ENCODE measurements at regions not wholly inside any gene's neighbourhood (a gene's known extent, or its start where the extent isn't known, plus 50 kb on each side); places are given as distances from the start of the nearest gene placed in this dataset.

DNA sequence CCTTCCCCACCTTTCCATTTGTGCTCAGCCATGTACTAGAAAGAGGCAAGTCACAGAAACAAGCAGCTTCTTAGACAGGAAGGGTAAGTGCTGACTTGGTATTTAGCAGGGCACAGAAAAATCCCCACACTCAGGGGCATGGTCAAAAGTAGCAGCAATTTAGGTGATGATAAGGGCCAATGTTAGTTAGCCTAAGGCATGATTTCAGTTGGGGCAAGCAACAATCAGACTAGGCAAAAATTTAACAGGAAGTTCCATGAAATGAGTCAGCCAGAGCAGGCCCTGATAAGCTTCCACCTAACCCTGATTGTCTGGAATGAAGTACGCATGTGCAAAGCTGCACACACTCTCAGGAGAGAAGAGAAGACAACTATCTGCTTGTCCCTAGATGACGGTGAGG, 423.4 kb upstream of the UBE2E2 start:
- intact Hi-C loops (cut with micrococcal nuclease), result no loop called here
- DNase-seq (ENCODE audit: low read depth, low spot score), result no peak
- no peaks in the 10 kb centered on the region for H3K9me2 ChIP-seq (ENCODE audit: insufficient read depth)
- no TSS peak for BruUV-seq (replicated peaks)
- CTCF ChIA-PET, result no interaction called here
- no peak overlapping the region for H3K4me2 ChIP-seq (ENCODE audit: low read length)
- no peak overlapping the region for H3K9ac ChIP-seq (ENCODE audit: low read length)
- no peak overlapping the region for H2AFZ ChIP-seq (ENCODE audit: low read depth, low read length, poor library complexity, severe bottlenecking)
- H3K4me1 ChIP-seq (ENCODE audit: control insufficient read depth in 1 of 2, insufficient read depth in 2 of 2, low read length in 2 of 2), result no peaks in the 10 kb centered on the region
- RAD21 ChIA-PET (ENCODE audit: low non-redundant PET in 1 of 2, low total read pairs in 2 of 2, uncharacterized antibody in 2 of 2, unreplicated experiment in 2 of 2), result no interaction called here
- no peaks in the 10 kb centered on the region; a peak in 1 of 4 replicates for H3K9me3 ChIP-seq (ENCODE audit: control insufficient read depth in 1 of 2, insufficient read depth in 1 of 2, low read depth in 1 of 2, low read length in 2 of 2)
- POLR2A ChIA-PET, result no interaction called here
- no peak overlapping the region for H3K4me3 ChIP-seq (replicated peaks in 1 of 2; ENCODE audit: low read depth in 1 of 2, low read length in 2 of 2)
- no peaks in the 10 kb centered on the region for H3K27me3 ChIP-seq (ENCODE audit: insufficient read depth, low read length)
- no peaks in the 10 kb centered on the region for H3K79me2 ChIP-seq (ENCODE audit: insufficient read depth, low read length)
- TF ChIP-seq, protein P1, sequence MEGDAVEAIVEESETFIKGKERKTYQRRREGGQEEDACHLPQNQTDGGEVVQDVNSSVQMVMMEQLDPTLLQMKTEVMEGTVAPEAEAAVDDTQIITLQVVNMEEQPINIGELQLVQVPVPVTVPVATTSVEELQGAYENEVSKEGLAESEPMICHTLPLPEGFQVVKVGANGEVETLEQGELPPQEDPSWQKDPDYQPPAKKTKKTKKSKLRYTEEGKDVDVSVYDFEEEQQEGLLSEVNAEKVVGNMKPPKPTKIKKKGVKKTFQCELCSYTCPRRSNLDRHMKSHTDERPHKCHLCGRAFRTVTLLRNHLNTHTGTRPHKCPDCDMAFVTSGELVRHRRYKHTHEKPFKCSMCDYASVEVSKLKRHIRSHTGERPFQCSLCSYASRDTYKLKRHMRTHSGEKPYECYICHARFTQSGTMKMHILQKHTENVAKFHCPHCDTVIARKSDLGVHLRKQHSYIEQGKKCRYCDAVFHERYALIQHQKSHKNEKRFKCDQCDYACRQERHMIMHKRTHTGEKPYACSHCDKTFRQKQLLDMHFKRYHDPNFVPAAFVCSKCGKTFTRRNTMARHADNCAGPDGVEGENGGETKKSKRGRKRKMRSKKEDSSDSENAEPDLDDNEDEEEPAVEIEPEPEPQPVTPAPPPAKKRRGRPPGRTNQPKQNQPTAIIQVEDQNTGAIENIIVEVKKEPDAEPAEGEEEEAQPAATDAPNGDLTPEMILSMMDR (IDR thresholded peaks at IDR 0.05 in 2 of 3, conservative IDR thresholded peaks at IDR 0.05 in 1 of 3; ENCODE audit: borderline replicate concordance in 1 of 3, insufficient read depth in 1 of 3, low read depth in 2 of 3, low read length in 2 of 3), result no peak
- TF ChIP-seq TCF7L2 (IDR thresholded peaks at IDR 0.05; ENCODE audit: borderline replicate concordance, extremely low read depth, insufficient read depth, insufficient read length) (no peak), RAD21 (IDR thresholded peaks at IDR 0.05; ENCODE audit: low read depth) (no peak), POLR2AphosphoS5 (IDR thresholded peaks at IDR 0.05; ENCODE audit: low read depth, low read length) (no peak), ZNF274 (IDR thresholded peaks at IDR 0.05; ENCODE audit: low read depth, low read length) (no peak), EZH2 (IDR thresholded peaks at IDR 0.05) (no peak), EGR1 (IDR thresholded peaks at IDR 0.05; ENCODE audit: low read depth) (no peak), CBX3 (IDR thresholded peaks at IDR 0.05; ENCODE audit: low read depth) (no peak), EZH2phosphoT487 (IDR thresholded peaks at IDR 0.05; ENCODE audit: borderline replicate concordance) (no peak), JUND (IDR thresholded peaks at IDR 0.05) (no peak), POLR2A (IDR thresholded peaks at IDR 0.05; ENCODE audit: borderline replicate concordance, extremely low read depth, insufficient read depth, insufficient read length) (no peak), SIN3A (IDR thresholded peaks at IDR 0.05; ENCODE audit: low read depth) (no peak), YY1 (IDR thresholded peaks at IDR 0.05; ENCODE audit: extremely low read depth, insufficient replicate concordance, low read depth, low read length) (no peak), FOSL1 (IDR thresholded peaks at IDR 0.05; ENCODE audit: low read depth) (no peak), ZFX (IDR thresholded peaks at IDR 0.05) (no peak), ELF1 (IDR thresholded peaks at IDR 0.05; ENCODE audit: borderline replicate concordance, low read depth) (no peak)
- TF ChIP-seq, protein P2, sequence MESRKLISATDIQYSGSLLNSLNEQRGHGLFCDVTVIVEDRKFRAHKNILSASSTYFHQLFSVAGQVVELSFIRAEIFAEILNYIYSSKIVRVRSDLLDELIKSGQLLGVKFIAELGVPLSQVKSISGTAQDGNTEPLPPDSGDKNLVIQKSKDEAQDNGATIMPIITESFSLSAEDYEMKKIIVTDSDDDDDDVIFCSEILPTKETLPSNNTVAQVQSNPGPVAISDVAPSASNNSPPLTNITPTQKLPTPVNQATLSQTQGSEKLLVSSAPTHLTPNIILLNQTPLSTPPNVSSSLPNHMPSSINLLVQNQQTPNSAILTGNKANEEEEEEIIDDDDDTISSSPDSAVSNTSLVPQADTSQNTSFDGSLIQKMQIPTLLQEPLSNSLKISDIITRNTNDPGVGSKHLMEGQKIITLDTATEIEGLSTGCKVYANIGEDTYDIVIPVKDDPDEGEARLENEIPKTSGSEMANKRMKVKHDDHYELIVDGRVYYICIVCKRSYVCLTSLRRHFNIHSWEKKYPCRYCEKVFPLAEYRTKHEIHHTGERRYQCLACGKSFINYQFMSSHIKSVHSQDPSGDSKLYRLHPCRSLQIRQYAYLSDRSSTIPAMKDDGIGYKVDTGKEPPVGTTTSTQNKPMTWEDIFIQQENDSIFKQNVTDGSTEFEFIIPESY (IDR thresholded peaks at IDR 0.05; ENCODE audit: extremely low read depth, insufficient replicate concordance, low read length), result no peak
- TF ChIP-seq, protein P3, sequence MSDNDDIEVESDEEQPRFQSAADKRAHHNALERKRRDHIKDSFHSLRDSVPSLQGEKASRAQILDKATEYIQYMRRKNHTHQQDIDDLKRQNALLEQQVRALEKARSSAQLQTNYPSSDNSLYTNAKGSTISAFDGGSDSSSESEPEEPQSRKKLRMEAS (IDR thresholded peaks at IDR 0.05), result no peak
- no peaks in the 10 kb centered on the region for H4K20me1 ChIP-seq (ENCODE audit: insufficient read depth)
- H3K36me3 ChIP-seq (ENCODE audit: control insufficient read depth in 1 of 2, insufficient read depth in 2 of 2, low read length in 2 of 2), result no peaks in the 10 kb centered on the region
- ATAC-seq, result no peak
- H3K27ac ChIP-seq (ENCODE audit: low read depth, low read length), result no peak overlapping the region
